GM20000 (cell line): ENCODE measurements at regions not wholly inside any gene's neighbourhood (a gene's known extent, or its start where the extent isn't known, plus 50 kb on each side); places are given as distances from the start of the nearest gene placed in this dataset.
A peak's percentile ranks its signal among the peaks of the same experiment; 100 is the strongest.
"Not testable (repeated sequence)": the region's sequence is repeated elsewhere in the genome, so short reads cannot be mapped to it uniquely, and the experiment has no call there.

Source experiments
- DNase-seq: peaks from one replicate; pipeline ENCODE4 v3.0.0; 2012; ENCODE audit warnings: low spot score
- CTCF ChIP-seq: IDR thresholded peaks from 2 replicates; pipeline ENCODE4 v1.5.1; 2012; ENCODE audit warnings: mild to moderate bottlenecking, control low read depth; ENCODE audit errors: extremely low read depth, missing control alignments

DNA sequence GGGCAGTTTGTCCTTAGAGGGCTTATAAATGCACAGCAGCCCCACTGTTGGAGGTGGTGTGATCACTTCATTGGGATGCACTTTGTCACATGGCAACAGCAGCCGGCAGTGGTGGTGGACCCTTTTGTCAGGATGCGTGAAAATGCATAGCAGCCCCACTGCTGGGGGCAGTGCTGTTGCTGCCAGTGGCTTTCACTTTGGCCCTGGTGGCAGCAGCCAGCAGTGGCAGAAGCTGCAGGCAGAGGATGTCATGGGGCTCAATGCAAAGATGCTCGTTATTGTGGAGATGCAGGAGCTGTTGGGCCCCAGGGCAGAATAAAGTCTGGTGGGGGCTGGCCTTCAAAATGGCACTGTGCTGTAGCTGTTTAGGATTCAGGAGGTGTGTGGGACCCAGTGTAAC lies 173.0 kb upstream of the DAAM1 start:
- no peak for TF ChIP-seq CTCF
- no peak for DNase-seq

DNA sequence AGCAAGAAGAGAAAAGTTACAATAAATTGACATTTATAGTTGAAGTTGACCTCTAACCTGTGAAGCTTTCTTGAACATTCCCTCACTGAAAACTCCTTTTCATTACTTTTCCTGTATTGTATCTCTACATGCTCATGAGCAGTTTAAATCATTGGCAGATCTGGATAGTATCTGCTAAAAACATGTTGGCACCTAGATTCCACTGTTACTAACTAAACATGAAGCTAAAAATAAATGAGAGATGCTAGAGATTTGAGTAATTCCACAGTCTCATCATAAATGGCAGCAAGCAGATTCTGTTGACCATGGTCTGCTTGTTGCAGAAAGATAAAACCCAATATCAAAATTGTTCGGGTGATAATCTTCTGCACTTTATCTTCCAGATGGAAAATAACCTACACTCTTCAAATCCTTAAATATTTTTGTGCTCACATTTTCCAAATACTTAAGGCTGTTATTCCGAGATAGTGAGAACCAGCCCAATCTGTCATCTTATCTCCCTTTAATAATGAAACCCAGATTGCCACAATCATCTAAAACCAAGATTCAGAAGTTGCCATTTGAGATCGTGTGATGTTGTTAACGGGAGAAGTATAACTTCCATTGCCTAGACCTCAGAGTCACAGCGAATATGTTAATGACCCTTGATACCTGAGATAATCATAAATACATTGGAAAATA lies 171.0 kb upstream of the DAAM1 start:
- no peak for TF ChIP-seq CTCF
- DNase-seq: no peak

DNA sequence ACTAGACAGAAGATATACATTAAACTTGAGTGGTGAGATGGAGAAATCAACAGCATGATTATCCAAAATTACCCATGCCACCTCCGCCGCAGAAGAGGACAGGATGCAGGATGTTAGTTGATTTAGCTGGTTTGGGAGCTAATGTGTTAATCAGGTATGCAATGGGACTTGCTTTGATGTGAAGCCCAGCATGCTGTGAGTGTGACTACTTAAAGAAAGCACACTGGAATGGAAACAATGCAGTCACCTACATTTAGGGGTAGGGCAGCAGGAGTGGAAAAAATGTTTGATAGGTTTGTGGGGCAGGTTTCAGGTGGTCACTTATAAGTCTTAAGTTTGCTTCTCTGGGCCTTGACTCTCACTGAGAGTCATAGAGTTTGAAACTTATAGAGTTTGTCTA lies 170.0 kb upstream of the DAAM1 start:
- DNase-seq: no peak
- no peak for TF ChIP-seq CTCF

DNA sequence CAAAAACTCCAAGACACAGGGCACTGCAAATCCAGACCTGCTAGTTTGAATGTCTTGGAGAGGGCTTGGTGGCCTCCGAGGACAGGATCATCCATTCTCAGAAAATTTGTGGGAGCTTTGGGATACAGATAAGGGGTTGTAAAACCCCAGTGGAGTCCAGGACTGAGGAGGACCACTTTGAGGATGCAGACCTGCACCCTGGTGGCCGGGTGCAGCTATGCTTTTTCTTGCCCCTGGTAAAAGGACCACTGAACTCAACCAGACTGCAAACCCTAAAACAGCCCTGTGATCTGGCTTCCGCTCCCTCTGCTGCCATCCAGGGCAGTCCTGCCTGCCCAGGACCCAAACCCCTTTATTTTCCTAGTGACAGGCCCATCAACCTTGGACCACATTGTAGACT lies 169.5 kb upstream of the DAAM1 start:
- DNase-seq: no peak
- TF ChIP-seq CTCF: peak; percentile 36

GRCh38 chr14:59020382-59020781 lies 168.1 kb upstream of the DAAM1 start:
- no peak for DNase-seq
- TF ChIP-seq CTCF: no peak

GRCh38 chr14:59022144-59022543 lies 166.3 kb upstream of the DAAM1 start:
- no peak for TF ChIP-seq CTCF
- DNase-seq: no peak

GRCh38 chr14:59026081-59026480 lies 162.4 kb upstream of the DAAM1 start:
- no peak for TF ChIP-seq CTCF
- DNase-seq: no peak

DNA sequence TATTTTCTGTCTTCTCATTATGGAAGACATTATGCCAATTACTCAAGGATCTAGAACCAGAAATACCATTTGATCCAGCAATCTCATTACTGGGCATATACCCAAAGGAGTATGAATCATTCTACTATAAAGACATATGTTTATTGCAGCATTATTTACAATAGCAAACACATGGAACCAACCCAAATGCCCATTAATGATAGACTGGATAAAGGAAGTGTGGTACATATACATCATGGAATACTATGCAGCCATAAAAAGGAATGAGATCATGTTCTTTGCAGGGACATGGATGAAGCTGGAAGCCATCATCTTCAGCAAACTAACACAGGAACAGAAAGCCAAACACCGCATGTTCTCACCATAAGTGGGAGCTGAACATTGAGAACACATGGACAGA lies 161.8 kb upstream of the DAAM1 start:
- DNase-seq: not testable (repeated sequence)
